ENCODE measurements at regions not wholly inside any gene's neighbourhood (a gene's known extent, or its start where the extent isn't known, plus 50 kb on each side); places are given as distances from the start of the nearest gene placed in this dataset.
"Not testable (repeated sequence)": the region's sequence is repeated elsewhere in the genome, so short reads cannot be mapped to it uniquely, and the experiment has no call there.

- no peak for DNase-seq (ENCODE audit: low read depth)
Observed at GRCh38 chr1:178643349-178643748, 81.7 kb upstream of the RALGPS2 start.

- DNase-seq (ENCODE audit: low read depth): no peak
Observed at GRCh38 chr1:178643831-178644230, 81.2 kb upstream of the RALGPS2 start.

- DNase-seq (ENCODE audit: low read depth): no peak
Observed at GRCh38 chr1:178644308-178645120, 80.5 kb upstream of the RALGPS2 start.

- no peak for DNase-seq (ENCODE audit: low read depth)
Observed at GRCh38 chr1:178645157-178645807, 79.8 kb upstream of the RALGPS2 start.

- DNase-seq (ENCODE audit: low read depth): peak; percentile 87
Observed at GRCh38 chr1:178645808-178646200, 79.2 kb upstream of the RALGPS2 start.

GRCh38 chr1:178646821-178647220 lies 78.2 kb upstream of the RALGPS2 start:
- no peak for DNase-seq (ENCODE audit: low read depth)

- DNase-seq (ENCODE audit: low read depth): no peak
Observed at GRCh38 chr1:178648151-178648550, 76.9 kb upstream of the RALGPS2 start.

GRCh38 chr1:178649582-178650350 lies 75.3 kb upstream of the RALGPS2 start:
- DNase-seq (ENCODE audit: low read depth): peak; percentile 80

- peak; percentile 92 for DNase-seq (ENCODE audit: low read depth)
Observed at GRCh38 chr1:178650934-178651511, 74.0 kb upstream of the RALGPS2 start.

- no peak for DNase-seq (ENCODE audit: low read depth)
Observed at GRCh38 chr1:178651742-178652141, 73.3 kb upstream of the RALGPS2 start.

- peak; percentile 84 for DNase-seq (ENCODE audit: low read depth)
Observed at GRCh38 chr1:178652506-178653490, 72.2 kb upstream of the RALGPS2 start.

- DNase-seq (ENCODE audit: low read depth): no peak
Observed at GRCh38 chr1:178659789-178660208, 65.2 kb upstream of the RALGPS2 start.

GRCh38 chr1:178660461-178660860 lies 64.6 kb upstream of the RALGPS2 start:
- DNase-seq (ENCODE audit: low read depth): no peak

- no peak for DNase-seq (ENCODE audit: low read depth)
Observed at GRCh38 chr1:178664278-178664677, 60.8 kb upstream of the RALGPS2 start.

- DNase-seq (ENCODE audit: low read depth): no peak
Observed at GRCh38 chr1:178665579-178665978, 59.5 kb upstream of the RALGPS2 start.

- not testable (repeated sequence) for DNase-seq (ENCODE audit: low read depth)
Observed at GRCh38 chr1:178666891-178667290, 58.2 kb upstream of the RALGPS2 start.

- DNase-seq (ENCODE audit: low read depth): no peak
Observed at GRCh38 chr1:178672434-178672833, 52.6 kb upstream of the RALGPS2 start.

- not testable (repeated sequence) for DNase-seq (ENCODE audit: low read depth)
Observed at GRCh38 chr1:178674559-178674958, 50.5 kb upstream of the RALGPS2 start.
